Lung (tissue), 11 donors: ENCODE measurements at regions not wholly inside any gene's neighbourhood (a gene's known extent, or its start where the extent isn't known, plus 50 kb on each side); places are given as distances from the start of the nearest gene placed in this dataset.
"Not testable (repeated sequence)": the region's sequence is repeated elsewhere in the genome, so short reads cannot be mapped to it uniquely, and the experiment has no call there.

Experiments used
- ATAC-seq: fragments of 200-7000 bp; cut with Tn5 transposase; one replicate; pipeline ENCODE4 v1.9.1; 2020; ENCODE audit warnings: moderate number of reproducible peaks; ENCODE audit not compliant: insufficient read depth, low FRiP score
- DNase-seq, 3 donors: peaks; one replicate each; pipeline ENCODE4 v3.0.0-alpha.2; 2013 to 2017
- H3K27ac ChIP-seq, 2 donors: one replicate each; pipeline ENCODE4 v1.5.1; 2013; ENCODE audit warnings: mild to moderate bottlenecking in 2 of 2, moderate library complexity in 2 of 2, control low read depth in 1 of 2, inconsistent platforms in 1 of 2, low read depth in 1 of 2, low read length in 1 of 2
- H3K27me3 ChIP-seq, 3 donors: one replicate each; pipeline ENCODE4 v1.5.1; 2013; ENCODE audit warnings: low read length in 2 of 3; ENCODE audit not compliant: control insufficient read depth in 3 of 3, insufficient read depth in 3 of 3
- H3K36me3 ChIP-seq, 4 donors: one replicate each; pipeline ENCODE4 v1.5.1; 2013; ENCODE audit warnings: low read length in 4 of 4, mild to moderate bottlenecking in 1 of 4, moderate library complexity in 1 of 4; ENCODE audit not compliant: control insufficient read depth in 4 of 4, insufficient read depth in 4 of 4
- H3K4me1 ChIP-seq, 5 donors: one replicate each; pipeline ENCODE4 v1.5.1; 2013; ENCODE audit warnings: low read length in 5 of 5, mild to moderate bottlenecking in 2 of 5, moderate library complexity in 1 of 5; ENCODE audit not compliant: control insufficient read depth in 5 of 5, insufficient read depth in 5 of 5
- H3K4me3 ChIP-seq: one replicate; pipeline ENCODE4 v1.5.1; 2013; ENCODE audit warnings: mild to moderate bottlenecking, control low read depth, moderate library complexity
- H3K9ac ChIP-seq, 2 donors: one replicate each; pipeline ENCODE4 v1.5.1; 2013; ENCODE audit warnings: low read length in 2 of 2, control low read depth in 1 of 2; ENCODE audit not compliant: insufficient read depth in 1 of 2
- H3K9me3 ChIP-seq, 4 donors: one replicate each; pipeline ENCODE4 v1.5.1; 2013; ENCODE audit warnings: low read length in 3 of 4, mild to moderate bottlenecking in 1 of 4, moderate library complexity in 1 of 4; ENCODE audit not compliant: control insufficient read depth in 4 of 4, insufficient read depth in 3 of 4
- whole genome bisulfite sequencing, 2 donors: extraction: QIAGEN DNeasy Blood & Tissue Kit; methylation state at CpG; one replicate each; pipeline ENCODE4 v1.1.7; 2013; 5-methylcytosine and 5-hydroxymethylcytosine counted together
- TF ChIP-seq, protein P1 (sequence below): IDR thresholded peaks from 2 replicates; pipeline ENCODE4 v1.5.1; 2012; ENCODE audit warnings: mild to moderate bottlenecking; ENCODE audit errors: control extremely low read depth, extremely low read depth
- donor health status: control.
- donor health status: control.
- donor health status: Bipolar disorder and iron deficiency.
- donor health status: healthy.
- donor health status: DM: yes; HTN: yes; CAD: no.

DNA sequence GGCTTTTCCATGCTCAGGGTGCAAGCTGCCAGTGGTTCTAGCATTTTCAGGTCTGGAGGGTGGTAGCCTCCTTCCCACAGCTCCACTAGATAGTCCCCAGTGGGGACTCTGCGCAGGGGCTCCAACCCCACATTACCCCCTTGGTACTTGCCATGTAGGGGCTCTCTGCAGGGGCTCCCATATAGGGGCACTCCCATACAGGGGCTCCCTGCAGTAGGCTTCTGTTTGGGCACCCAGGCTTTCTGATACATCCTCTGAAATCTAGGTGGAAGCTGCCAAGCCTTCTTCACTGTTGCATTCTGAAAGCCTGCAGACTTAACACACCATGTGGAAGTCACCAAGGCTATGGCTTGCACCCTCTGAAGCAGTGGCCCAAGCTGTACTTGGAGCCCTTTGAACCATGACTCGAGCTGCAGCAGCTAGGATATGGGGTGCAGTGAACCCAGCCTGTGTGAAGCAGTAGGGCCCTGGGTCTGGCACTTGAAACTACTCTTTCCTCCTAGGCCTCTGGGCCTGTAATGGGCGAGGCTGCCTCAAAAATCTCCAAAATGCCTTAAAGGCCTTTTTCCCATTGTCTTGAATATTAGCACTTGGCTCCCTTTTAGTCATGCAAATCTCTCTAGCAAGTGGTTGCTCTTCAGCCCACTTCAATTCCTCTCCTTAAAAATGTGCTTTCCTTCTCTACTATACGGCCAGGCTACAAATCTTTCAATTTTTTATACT is 96.4 kb downstream of the TPRA1 start:
- no peaks in the 10 kb centered on the region for H3K4me1 ChIP-seq
- H3K9ac ChIP-seq: no peak overlapping the region
- peaks cover 0 to 1% (median 0%) of the 10 kb centered on the region in 4 donors for H3K9me3 ChIP-seq
- H3K36me3 ChIP-seq: no peaks in the 10 kb centered on the region
- WGBS, 2 donors: 81 to 84% methylated on average over 4 of the region's 4 CpGs
- DNase-seq: no peak
- no peak overlapping the region for H3K27ac ChIP-seq
- H3K4me3 ChIP-seq: no peak overlapping the region
- no peak for ATAC-seq
- TF ChIP-seq, protein P1, sequence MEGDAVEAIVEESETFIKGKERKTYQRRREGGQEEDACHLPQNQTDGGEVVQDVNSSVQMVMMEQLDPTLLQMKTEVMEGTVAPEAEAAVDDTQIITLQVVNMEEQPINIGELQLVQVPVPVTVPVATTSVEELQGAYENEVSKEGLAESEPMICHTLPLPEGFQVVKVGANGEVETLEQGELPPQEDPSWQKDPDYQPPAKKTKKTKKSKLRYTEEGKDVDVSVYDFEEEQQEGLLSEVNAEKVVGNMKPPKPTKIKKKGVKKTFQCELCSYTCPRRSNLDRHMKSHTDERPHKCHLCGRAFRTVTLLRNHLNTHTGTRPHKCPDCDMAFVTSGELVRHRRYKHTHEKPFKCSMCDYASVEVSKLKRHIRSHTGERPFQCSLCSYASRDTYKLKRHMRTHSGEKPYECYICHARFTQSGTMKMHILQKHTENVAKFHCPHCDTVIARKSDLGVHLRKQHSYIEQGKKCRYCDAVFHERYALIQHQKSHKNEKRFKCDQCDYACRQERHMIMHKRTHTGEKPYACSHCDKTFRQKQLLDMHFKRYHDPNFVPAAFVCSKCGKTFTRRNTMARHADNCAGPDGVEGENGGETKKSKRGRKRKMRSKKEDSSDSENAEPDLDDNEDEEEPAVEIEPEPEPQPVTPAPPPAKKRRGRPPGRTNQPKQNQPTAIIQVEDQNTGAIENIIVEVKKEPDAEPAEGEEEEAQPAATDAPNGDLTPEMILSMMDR: no peak
- peaks cover 0 to 2% (median 0%) of the 10 kb centered on the region in 3 donors for H3K27me3 ChIP-seq

GRCh38 chr3:127492426-127492825 is 98.1 kb downstream of the TPRA1 start:
- ATAC-seq: no peak
- TF ChIP-seq, protein P1: no peak
- 74 to 86% methylated on average over 2 of the region's 2 CpGs for WGBS, 2 donors
- H3K4me3 ChIP-seq: no peak overlapping the region
- H3K4me1 ChIP-seq: no peaks in the 10 kb centered on the region
- H3K9me3 ChIP-seq: no peaks in the 10 kb centered on the region
- no peak overlapping the region for H3K27ac ChIP-seq
- DNase-seq: no peak
- H3K27me3 ChIP-seq: peaks cover 0 to 3% (median 0%) of the 10 kb centered on the region in 3 donors
- no peak overlapping the region for H3K9ac ChIP-seq
- H3K36me3 ChIP-seq: no peaks in the 10 kb centered on the region

DNA sequence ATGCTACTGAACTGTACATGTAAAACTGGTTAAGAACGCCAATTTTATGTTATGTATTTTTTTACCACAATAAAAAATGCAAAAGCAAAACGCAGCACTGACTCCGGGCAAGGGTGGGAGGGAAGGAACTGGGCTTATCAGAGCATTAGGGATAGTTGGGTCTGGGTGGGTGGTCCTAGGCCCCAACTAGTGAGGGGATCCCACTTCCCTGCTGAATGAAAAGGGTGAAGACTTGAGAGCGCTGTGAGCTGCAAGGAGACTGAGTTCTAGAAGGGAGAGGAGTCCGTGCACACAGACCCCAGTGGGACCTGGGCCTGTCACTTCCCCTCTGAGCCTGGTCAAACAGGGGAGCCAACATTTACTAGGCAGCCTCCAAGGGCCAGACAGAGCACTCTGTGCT is 98.6 kb downstream of the TPRA1 start:
- whole genome bisulfite sequencing, 2 donors: 88 to 94% methylated on average over 5 of the region's 5 CpGs
- no peak overlapping the region for H3K4me3 ChIP-seq
- TF ChIP-seq, protein P1: no peak
- no peaks in the 10 kb centered on the region for H3K4me1 ChIP-seq
- no peak overlapping the region for H3K27ac ChIP-seq
- H3K9ac ChIP-seq: no peak overlapping the region
- no peaks in the 10 kb centered on the region for H3K36me3 ChIP-seq
- ATAC-seq: no peak
- H3K9me3 ChIP-seq: no peaks in the 10 kb centered on the region
- peaks cover 0 to 3% (median 0%) of the 10 kb centered on the region in 3 donors for H3K27me3 ChIP-seq
- no peak for DNase-seq

GRCh38 chr3:127491323-127491722 is 99.2 kb downstream of the TPRA1 start:
- Histone ChIP-seq H3K9me3 (no peaks in the 10 kb centered on the region), H3K27ac (no peak overlapping the region), H3K9ac (no peak overlapping the region), H3K27me3 (peaks cover 0 to 3% (median 0%) of the 10 kb centered on the region in 3 donors), H3K4me1 (no peaks in the 10 kb centered on the region), H3K36me3 (no peaks in the 10 kb centered on the region), H3K4me3 (no peak overlapping the region)
- no peak for DNase-seq
- ATAC-seq: no peak
- TF ChIP-seq, protein P1: no peak
- 88 to 91% methylated on average over 4 of the region's 4 CpGs for WGBS, 2 donors

DNA sequence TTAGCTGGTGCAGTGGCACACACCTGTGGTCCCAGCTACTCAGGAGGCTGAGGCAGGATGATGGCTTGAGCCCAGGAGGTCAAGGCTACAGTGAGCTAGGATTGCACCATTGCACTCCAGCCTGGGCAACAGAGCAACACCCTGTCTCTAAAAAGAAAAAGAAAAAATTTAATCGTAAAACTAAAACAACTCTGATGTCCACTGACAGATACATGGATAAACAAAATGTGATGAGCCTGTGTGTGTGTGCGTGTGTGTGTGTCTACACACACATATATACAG is 99.6 kb downstream of the TPRA1 start:
- H3K27ac ChIP-seq, H3K4me3 ChIP-seq, H3K4me1 ChIP-seq, H3K27me3 ChIP-seq, DNase-seq, ATAC-seq, H3K36me3 ChIP-seq, H3K9me3 ChIP-seq, H3K9ac ChIP-seq: not testable (repeated sequence)
- WGBS, 2 donors: 65 to 70% methylated on average over 2 of the region's 2 CpGs
